NB4 (cell line): ENCODE measurements at regions not wholly inside any gene's neighbourhood (a gene's known extent, or its start where the extent isn't known, plus 50 kb on each side); places are given as distances from the start of the nearest gene placed in this dataset.

Experiments
- MYC ChIP-seq: IDR thresholded peaks from 2 replicates; pipeline ENCODE4 v1.6.1; 2011; ENCODE audit warnings: low read depth, low read length
- POLR2A ChIP-seq: IDR thresholded peaks from 2 replicates; pipeline ENCODE4 v1.6.1; 2011; ENCODE audit warnings: mild to moderate bottlenecking; ENCODE audit not compliant: insufficient read length; ENCODE audit errors: extremely low read depth
- TF ChIP-seq, protein P1 (sequence below): IDR thresholded peaks from one replicate; pipeline ENCODE4 v1.5.1; 2012; ENCODE audit warnings: low read depth, low read length
- TF ChIP-seq, protein P2 (sequence below): IDR thresholded peaks from 2 replicates; pipeline ENCODE4 v1.6.1; 2011; ENCODE audit warnings: low read depth, low read length

DNA sequence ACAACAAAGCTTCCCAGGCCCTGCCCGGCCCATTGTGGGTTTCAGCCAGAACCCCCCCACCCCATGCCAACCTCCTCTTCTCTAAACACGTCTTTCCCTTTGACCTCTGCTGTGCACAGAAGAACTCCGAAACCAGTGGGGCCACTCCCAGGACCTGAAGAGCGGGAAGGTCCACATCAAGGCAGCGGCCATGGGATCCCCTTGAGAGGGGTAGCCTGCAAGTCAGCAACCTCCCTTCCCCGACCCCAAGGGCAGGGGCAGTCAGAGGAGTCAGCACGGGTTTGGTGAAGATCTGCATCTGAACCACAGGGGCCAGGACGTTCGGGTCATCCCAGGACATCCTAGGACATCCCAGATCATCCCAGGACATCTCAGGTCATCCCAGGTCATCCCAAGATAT lies 379.9 kb upstream of the IRX4 start:
- TF ChIP-seq, protein P1, sequence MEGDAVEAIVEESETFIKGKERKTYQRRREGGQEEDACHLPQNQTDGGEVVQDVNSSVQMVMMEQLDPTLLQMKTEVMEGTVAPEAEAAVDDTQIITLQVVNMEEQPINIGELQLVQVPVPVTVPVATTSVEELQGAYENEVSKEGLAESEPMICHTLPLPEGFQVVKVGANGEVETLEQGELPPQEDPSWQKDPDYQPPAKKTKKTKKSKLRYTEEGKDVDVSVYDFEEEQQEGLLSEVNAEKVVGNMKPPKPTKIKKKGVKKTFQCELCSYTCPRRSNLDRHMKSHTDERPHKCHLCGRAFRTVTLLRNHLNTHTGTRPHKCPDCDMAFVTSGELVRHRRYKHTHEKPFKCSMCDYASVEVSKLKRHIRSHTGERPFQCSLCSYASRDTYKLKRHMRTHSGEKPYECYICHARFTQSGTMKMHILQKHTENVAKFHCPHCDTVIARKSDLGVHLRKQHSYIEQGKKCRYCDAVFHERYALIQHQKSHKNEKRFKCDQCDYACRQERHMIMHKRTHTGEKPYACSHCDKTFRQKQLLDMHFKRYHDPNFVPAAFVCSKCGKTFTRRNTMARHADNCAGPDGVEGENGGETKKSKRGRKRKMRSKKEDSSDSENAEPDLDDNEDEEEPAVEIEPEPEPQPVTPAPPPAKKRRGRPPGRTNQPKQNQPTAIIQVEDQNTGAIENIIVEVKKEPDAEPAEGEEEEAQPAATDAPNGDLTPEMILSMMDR, result no peak
- TF ChIP-seq MYC, result no peak
- TF ChIP-seq POLR2A, result no peak
- TF ChIP-seq, protein P2, sequence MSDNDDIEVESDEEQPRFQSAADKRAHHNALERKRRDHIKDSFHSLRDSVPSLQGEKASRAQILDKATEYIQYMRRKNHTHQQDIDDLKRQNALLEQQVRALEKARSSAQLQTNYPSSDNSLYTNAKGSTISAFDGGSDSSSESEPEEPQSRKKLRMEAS, result no peak
